C4-2B (cell line): ENCODE measurements at regions not wholly inside any gene's neighbourhood (a gene's known extent, or its start where the extent isn't known, plus 50 kb on each side); places are given as distances from the start of the nearest gene placed in this dataset.

ENCODE experiments used
- ZFX ChIP-seq: fragments of 450-650 bp; IDR thresholded peaks from 2 replicates; pipeline ENCODE4 v1.6.1; 2017
- TF ChIP-seq, protein P1 (sequence below): fragments of 450-650 bp; conservative IDR thresholded peaks from 2 replicates; pipeline ENCODE4 v1.5.1; 2017; ENCODE audit warnings: mild to moderate bottlenecking

DNA sequence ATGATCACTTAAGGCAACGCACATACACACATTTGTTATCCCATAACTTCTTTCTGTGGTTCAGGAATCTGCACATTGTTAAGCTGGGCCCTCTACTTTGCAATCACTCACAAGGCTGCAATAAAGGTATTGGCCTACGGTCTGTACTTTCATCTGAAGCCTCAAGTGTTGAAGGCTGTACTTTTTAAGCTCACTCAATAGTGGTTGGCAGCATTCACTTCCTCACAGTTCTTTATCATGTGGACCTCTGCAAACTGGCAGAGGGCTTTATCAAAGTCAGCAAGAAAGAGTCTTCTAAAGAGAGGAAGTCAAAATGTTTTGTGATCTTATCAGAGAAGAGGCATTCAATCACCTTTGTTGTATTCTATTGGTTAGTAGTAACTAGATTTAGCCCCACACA is 301.4 kb upstream of the EPHA5 start:
- TF ChIP-seq, protein P1, sequence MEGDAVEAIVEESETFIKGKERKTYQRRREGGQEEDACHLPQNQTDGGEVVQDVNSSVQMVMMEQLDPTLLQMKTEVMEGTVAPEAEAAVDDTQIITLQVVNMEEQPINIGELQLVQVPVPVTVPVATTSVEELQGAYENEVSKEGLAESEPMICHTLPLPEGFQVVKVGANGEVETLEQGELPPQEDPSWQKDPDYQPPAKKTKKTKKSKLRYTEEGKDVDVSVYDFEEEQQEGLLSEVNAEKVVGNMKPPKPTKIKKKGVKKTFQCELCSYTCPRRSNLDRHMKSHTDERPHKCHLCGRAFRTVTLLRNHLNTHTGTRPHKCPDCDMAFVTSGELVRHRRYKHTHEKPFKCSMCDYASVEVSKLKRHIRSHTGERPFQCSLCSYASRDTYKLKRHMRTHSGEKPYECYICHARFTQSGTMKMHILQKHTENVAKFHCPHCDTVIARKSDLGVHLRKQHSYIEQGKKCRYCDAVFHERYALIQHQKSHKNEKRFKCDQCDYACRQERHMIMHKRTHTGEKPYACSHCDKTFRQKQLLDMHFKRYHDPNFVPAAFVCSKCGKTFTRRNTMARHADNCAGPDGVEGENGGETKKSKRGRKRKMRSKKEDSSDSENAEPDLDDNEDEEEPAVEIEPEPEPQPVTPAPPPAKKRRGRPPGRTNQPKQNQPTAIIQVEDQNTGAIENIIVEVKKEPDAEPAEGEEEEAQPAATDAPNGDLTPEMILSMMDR, result no peak
- TF ChIP-seq ZFX, result no peak
